ENCODE measurements at regions not wholly inside any gene's neighbourhood (a gene's known extent, or its start where the extent isn't known, plus 50 kb on each side); places are given as distances from the start of the nearest gene placed in this dataset.

DNA sequence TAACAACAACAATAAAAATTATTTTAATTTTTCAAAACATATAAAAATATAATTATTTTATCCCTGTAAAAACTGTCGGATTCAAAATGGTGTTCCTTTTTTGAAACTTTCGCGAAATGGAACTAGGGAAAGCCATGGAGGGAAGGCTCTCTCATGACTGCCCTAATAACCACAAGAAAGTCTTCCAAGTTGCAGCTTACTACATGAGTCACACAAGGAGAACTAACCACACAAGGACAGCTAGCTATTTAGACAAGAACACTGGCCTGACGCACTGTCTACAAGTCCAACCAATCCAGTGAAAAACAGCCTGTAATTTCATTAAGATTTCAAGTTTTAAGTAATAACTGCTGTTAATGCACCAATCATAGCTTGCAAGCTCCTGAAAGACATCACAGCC lies 319.2 kb upstream of the PCDH9 start:
- TF ChIP-seq, protein P1, sequence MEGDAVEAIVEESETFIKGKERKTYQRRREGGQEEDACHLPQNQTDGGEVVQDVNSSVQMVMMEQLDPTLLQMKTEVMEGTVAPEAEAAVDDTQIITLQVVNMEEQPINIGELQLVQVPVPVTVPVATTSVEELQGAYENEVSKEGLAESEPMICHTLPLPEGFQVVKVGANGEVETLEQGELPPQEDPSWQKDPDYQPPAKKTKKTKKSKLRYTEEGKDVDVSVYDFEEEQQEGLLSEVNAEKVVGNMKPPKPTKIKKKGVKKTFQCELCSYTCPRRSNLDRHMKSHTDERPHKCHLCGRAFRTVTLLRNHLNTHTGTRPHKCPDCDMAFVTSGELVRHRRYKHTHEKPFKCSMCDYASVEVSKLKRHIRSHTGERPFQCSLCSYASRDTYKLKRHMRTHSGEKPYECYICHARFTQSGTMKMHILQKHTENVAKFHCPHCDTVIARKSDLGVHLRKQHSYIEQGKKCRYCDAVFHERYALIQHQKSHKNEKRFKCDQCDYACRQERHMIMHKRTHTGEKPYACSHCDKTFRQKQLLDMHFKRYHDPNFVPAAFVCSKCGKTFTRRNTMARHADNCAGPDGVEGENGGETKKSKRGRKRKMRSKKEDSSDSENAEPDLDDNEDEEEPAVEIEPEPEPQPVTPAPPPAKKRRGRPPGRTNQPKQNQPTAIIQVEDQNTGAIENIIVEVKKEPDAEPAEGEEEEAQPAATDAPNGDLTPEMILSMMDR (IDR thresholded peaks at IDR 0.05), result no peak
- no peak for TF ChIP-seq EP300 (IDR thresholded peaks at IDR 0.05; ENCODE audit: low read depth)
- H3K9me3 ChIP-seq, result no peaks in the 10 kb centered on the region
- H3K4me3 ChIP-seq, result no peak overlapping the region
- 91 to 93% methylated on average over 3 to 4 of the region's 4 CpGs for WGBS, 2 donors (ENCODE audit: low coverage in 1 of 2)
- no peaks in the 10 kb centered on the region for H3K36me3 ChIP-seq
- H3K27me3 ChIP-seq, result no peaks in the 10 kb centered on the region
- intact Hi-C loops (cut with DNase I; ENCODE audit: low total_unique reads), result no loop called here
- H3K27ac ChIP-seq, result no peak overlapping the region
- no peak for DNase-seq
- no peaks in the 10 kb centered on the region for H3K4me1 ChIP-seq
- in situ Hi-C loops (cut with MboI; ENCODE audit: low pct_ligation_motif_present in 1 of 4, low pct_unique_long_range_greater_than_20kb in 1 of 4, low sequenced_read_pairs in 3 of 4), result no loop called here

DNA sequence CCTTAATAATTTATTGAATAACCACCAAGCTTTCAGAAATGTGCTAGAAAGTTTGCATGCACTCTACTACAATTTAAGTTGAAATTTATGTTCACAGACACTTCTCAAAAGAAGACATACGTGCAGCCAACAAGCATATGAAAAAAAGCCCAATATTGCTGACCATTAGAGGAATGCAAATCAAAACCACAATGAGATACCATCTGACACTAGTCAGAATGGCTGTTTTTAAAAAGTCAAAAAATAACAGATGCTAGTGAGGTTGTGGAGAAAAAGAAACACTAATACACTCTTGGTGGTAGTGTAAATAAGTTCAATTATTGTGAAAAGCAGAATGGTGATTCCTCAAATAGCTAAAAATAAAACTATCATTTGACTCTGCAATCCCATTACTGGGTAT lies 308.8 kb upstream of the PCDH9 start:
- Histone ChIP-seq H3K27ac (no peak overlapping the region), H3K27me3 (no peaks in the 10 kb centered on the region), H3K4me1 (no peaks in the 10 kb centered on the region), H3K9me3 (no peaks in the 10 kb centered on the region), H3K36me3 (no peaks in the 10 kb centered on the region), H3K4me3 (no peak overlapping the region)
- intact Hi-C loops (cut with DNase I; ENCODE audit: low total_unique reads) (no loop called here), in situ Hi-C loops (cut with MboI; ENCODE audit: low pct_ligation_motif_present in 1 of 4, low pct_unique_long_range_greater_than_20kb in 1 of 4, low sequenced_read_pairs in 3 of 4) (no loop called here)
- WGBS, 2 donors (ENCODE audit: low coverage in 1 of 2), result 42 to 44% methylated on average over 1 of the region's 1 CpG
- TF ChIP-seq POLR2AphosphoS5 (IDR thresholded peaks at IDR 0.05) (no peak), EP300 (IDR thresholded peaks at IDR 0.05; ENCODE audit: low read depth) (no peak), POLR2A (IDR thresholded peaks at IDR 0.05) (no peak)
- TF ChIP-seq, protein P1 (IDR thresholded peaks at IDR 0.05), result no peak
- no peak for DNase-seq

DNA sequence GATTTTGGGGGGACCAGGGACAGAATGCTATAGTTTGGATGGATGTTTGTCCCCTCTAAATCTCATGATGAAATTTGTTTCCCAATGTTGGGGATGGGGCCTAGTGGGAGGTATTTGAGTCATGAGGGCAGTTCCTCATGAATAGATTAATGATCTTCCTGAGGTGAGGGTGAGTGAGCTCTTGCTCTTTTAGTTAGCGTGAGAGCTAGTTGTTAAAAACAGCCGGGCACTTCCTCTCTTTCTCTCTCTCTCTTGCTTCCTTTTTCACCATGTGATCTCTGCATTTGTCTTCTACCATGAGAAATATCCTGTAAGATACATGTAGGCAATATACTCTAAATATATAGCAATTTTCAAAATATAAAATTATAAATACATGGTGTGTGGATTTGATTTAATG lies 290.8 kb upstream of the PCDH9 start:
- Histone ChIP-seq H3K4me1 (no peaks in the 10 kb centered on the region), H3K27me3 (no peaks in the 10 kb centered on the region), H3K9me3 (no peaks in the 10 kb centered on the region), H3K27ac (no peak overlapping the region), H3K4me3 (no peak overlapping the region), H3K36me3 (no peaks in the 10 kb centered on the region)
- TF ChIP-seq POLR2A (IDR thresholded peaks at IDR 0.05), result no peak
- TF ChIP-seq EP300 (IDR thresholded peaks at IDR 0.05; ENCODE audit: low read depth), result no peak
- no peak for TF ChIP-seq POLR2AphosphoS5 (IDR thresholded peaks at IDR 0.05)
- TF ChIP-seq, protein P1 (IDR thresholded peaks at IDR 0.05), result no peak
- no peak for DNase-seq
- in situ Hi-C loops (cut with MboI; ENCODE audit: low pct_ligation_motif_present in 1 of 4, low pct_unique_long_range_greater_than_20kb in 1 of 4, low sequenced_read_pairs in 3 of 4), result no loop called here
- intact Hi-C loops (cut with DNase I; ENCODE audit: low total_unique reads), result no loop called here
- whole genome bisulfite sequencing, 2 donors (ENCODE audit: low coverage in 1 of 2), result 65 to 67% methylated on average over 2 of the region's 2 CpGs

DNA sequence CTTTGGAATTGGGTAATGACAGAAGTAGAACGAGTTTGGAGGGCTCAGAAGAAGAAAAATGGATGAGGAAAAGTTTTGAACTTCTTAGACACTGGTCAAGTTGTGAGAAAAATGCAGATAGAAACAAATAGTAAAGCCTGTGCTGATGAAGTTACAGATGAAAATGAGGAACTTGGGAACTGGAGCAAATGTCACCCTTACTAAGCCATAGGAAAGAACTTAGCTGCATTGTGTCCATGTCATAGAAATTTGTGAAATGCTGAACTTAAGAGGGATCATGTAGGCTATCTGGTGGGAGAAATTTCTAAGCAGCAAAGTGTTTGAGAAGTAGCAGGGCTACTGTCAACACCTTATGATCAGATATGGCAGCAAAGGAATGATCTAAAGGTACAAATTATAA lies 289.2 kb upstream of the PCDH9 start:
- no peaks in the 10 kb centered on the region for H3K4me1 ChIP-seq
- WGBS, 2 donors (ENCODE audit: low coverage in 1 of 2), result 29 to 31% methylated on average over 1 of the region's 1 CpG
- H3K36me3 ChIP-seq, result no peaks in the 10 kb centered on the region
- H3K27me3 ChIP-seq, result no peaks in the 10 kb centered on the region
- no peak overlapping the region for H3K27ac ChIP-seq
- no peak for DNase-seq
- intact Hi-C loops (cut with DNase I; ENCODE audit: low total_unique reads), result no loop called here
- in situ Hi-C loops (cut with MboI; ENCODE audit: low pct_ligation_motif_present in 1 of 4, low pct_unique_long_range_greater_than_20kb in 1 of 4, low sequenced_read_pairs in 3 of 4), result no loop called here
- no peak overlapping the region for H3K4me3 ChIP-seq
- no peaks in the 10 kb centered on the region for H3K9me3 ChIP-seq
- TF ChIP-seq, protein P1 (IDR thresholded peaks at IDR 0.05), result no peak
- TF ChIP-seq EP300 (IDR thresholded peaks at IDR 0.05; ENCODE audit: low read depth) (no peak), POLR2AphosphoS5 (IDR thresholded peaks at IDR 0.05) (no peak), POLR2A (IDR thresholded peaks at IDR 0.05) (no peak)

Measured in transverse colon (tissue), 4 donors.